HG02571 (cell line): ENCODE measurements at regions not wholly inside any gene's neighbourhood (a gene's known extent, or its start where the extent isn't known, plus 50 kb on each side); places are given as distances from the start of the nearest gene placed in this dataset.
A peak's percentile ranks its signal among the peaks of the same experiment; 100 is the strongest.
"Not testable (repeated sequence)": the region's sequence is repeated elsewhere in the genome, so short reads cannot be mapped to it uniquely, and the experiment has no call there.

ENCODE experiments used
- ATAC-seq: cut with Tn5 transposase; IDR thresholded peaks from one replicate; pipeline ENCODE4 v1.9.1; 2021; ENCODE audit warnings: mild to moderate bottlenecking, moderate library complexity; ENCODE audit not compliant: unreplicated experiment

DNA sequence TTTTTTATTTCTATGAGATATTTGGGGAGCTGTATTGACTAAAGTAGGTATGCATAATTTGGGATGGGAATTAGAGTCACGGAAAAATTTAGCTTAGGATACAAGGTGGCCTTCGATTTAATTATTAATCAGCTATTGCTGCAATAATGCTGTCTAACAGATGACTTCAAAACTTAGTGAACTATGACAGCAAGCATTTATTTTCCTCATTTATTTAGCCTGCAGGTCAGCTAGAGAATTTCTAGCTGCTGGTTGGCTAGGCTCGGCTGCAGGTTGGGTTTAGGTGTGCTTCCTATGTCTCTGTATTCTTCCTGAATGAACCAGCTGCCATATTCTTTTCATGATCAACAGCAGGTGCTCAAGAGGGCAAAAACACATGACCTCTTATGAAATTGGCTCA is 181.8 kb upstream of the RAG2 start:
- ATAC-seq: no peak

GRCh38 chr11:36777311-36777710 is 179.3 kb upstream of the RAG2 start:
- no peak for ATAC-seq

DNA sequence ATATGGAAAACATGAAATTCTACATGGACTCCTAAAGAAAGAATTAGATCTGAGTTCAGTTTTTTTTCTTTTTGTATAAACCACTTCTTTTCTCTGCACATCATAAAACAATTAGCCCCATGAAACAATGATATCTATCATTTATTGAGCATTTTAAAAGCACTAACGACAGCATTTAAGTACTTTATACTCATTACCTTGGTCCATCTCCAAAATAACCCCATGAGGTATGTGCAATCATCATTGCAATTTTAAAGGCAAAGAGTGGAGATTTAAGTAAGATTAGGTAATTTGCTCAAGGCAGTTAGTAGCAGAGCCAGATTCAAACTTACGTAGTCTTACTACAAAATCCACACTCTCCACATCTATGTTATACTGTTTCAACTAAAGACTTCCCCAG is 177.7 kb upstream of the RAG2 start:
- no peak for ATAC-seq

DNA sequence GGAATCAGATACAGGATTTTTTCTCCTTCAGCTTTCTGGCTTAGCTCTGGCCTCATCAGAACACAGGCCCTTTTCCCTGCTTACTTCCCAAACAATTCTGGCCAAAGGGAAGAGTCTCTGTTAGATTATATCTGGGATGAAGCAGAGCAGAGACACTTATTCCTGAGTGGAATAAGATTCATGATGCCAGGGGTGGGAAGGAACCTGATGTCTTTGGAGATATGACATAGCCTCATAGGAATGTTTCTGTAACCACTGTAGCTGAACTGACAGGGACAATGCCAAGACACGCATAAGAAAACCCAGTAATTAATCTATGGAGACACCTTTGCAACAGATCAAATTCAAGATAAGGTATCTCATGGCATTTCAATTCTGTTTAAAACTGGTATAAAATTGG is 177.1 kb upstream of the RAG2 start:
- ATAC-seq: no peak

- ATAC-seq: no peak
Observed at GRCh38 chr11:36774603-36775002, 176.6 kb upstream of the RAG2 start.

DNA sequence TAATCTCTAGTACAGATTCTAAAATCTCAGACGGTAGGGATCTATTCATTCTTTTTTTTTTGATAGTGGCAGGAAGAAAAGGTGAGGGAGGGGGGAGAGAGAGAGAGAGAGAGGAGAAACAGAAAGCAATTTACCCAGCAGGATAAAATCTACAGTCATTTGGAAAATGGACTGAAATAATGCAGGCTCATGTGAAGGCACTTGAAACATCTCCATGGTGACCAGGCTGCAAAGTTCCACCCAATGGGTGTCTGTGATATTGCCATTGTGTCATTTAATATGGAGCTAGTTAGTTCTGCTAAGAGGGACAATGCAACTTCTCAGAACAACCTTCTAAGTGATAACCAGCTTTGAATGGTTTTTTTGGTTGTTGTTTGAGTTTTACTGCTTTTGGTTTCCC is 165.2 kb upstream of the RAG2 start:
- no peak for ATAC-seq

DNA sequence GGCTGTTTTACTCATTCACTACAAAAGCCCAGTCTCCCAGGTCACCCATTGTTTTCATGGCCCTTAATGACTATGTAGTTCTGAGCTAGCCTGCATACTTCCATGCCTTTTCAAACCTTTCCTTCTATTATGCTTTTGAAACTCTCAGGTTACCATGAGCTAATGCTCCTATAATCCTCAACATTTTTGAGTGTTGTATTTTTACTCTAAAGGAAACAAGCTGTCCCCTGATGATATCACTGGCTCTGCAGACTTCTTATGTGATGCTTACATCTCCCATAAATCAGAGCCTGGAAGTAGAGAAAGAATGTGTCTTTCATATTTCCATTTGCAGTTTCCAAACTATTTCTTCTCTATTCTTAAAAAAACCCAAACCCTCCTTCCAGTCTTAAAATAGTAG is 159.0 kb upstream of the RAG2 start:
- no peak for ATAC-seq

GRCh38 chr11:36753960-36754359 is 155.9 kb upstream of the RAG2 start:
- ATAC-seq: no peak

DNA sequence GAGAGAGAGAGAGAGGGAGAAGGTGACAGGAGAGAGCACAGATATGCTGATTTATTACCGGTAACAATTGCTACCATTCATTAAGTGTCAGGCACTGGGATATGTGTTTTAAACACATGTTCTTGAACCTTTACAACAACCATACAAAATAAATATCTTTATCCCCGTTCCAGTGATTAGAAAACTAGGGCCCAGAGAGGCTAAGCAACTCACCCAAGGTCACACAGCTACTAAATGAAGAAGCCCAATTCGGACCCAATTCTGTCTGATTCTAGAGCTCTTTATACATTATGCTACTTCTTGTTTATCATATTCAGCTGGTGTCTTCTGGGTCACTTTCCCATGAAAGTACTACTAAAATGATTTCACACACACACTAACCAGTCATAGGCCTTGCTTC is 154.0 kb upstream of the RAG2 start:
- ATAC-seq: no peak

- ATAC-seq: no peak
Observed at GRCh38 chr11:36751335-36751781, 153.3 kb upstream of the RAG2 start.

DNA sequence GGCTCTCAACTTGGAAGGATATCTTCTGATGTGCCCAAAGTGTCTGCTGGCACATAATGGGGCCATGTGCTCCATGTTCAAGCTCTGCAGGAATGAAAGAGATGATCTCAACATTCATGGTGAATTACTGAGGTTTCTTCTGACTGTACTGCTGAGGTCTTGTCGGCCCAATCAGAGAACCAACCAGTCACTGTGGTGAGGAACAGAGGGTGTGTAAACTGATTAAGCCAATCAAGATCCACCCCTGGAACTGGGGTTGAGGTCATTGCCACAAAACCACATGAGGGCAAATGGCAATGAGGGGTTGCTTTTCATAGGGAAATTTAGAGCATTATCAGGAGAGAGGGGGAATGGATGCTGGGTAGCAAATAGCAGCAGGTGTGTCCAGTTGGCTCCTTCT is 152.3 kb upstream of the RAG2 start:
- no peak for ATAC-seq

DNA sequence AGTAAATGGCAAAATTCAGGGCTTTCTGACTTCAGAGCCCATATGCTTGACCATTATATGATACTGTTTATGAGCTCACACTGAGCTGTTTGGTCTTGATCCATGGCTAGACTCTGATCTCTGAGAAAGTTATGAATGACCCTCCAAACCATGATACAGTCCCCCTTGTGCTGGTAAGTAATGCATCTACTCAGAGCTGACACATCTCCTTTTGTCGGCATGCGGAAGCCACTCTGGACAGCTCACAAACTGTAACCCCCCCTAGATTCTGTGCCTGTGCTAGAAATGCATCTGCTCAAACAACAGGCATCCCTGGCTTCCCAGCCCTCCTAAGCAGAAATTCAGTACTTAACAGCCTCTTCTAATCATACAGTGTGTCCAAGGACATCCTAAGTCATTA is 150.8 kb upstream of the RAG2 start:
- no peak for ATAC-seq

GRCh38 chr11:36746886-36747710 is 149.1 kb upstream of the RAG2 start:
- peak; percentile 90 for ATAC-seq

GRCh38 chr11:36744375-36745168 is 146.5 kb upstream of the RAG2 start:
- no peak for ATAC-seq

DNA sequence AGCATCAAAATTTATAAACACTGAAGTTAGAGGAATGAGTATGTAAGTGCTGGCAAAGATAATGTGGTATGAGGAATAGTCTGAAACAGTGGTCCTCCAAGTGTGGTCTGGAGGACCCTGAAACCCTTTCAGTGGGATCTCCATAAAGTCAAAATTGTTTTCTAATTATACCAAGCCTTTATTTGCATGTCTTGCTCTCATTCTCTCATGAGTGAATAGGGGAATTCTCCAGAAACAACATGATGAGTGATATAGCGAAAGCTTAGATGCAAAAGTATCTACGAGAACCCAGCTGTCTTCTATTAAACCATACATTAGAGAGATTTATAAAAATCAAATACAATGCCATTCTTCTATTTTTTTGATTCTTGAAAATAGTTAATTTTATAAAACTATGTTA is 145.0 kb upstream of the RAG2 start:
- ATAC-seq: peak; percentile 53

- no peak for ATAC-seq
Observed at GRCh38 chr11:36741515-36741914, 143.5 kb upstream of the RAG2 start.

- no peak for ATAC-seq
Observed at GRCh38 chr11:36738292-36738861, 140.3 kb upstream of the RAG2 start.

DNA sequence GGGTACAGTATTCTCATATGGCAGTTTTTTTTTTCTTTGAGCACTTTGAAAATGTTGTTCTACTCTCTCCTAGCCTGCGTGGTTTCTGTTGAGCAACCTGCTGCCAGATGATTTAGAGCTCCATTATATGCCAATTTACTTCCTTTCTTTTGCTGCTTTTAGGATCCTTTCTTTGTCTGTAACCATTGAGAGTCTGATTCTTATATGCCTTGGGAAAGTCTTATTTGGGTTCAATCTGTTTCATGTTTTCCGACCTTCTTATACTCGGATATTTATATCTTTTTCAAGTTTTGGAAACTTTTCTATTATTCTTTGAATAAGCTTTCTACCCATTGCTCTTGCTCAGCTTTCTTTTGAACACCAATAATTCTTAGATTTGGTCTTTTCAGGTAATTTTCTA is 138.1 kb upstream of the RAG2 start:
- ATAC-seq: no peak

GRCh38 chr11:36733721-36734120 is 135.7 kb upstream of the RAG2 start:
- not testable (repeated sequence) for ATAC-seq

DNA sequence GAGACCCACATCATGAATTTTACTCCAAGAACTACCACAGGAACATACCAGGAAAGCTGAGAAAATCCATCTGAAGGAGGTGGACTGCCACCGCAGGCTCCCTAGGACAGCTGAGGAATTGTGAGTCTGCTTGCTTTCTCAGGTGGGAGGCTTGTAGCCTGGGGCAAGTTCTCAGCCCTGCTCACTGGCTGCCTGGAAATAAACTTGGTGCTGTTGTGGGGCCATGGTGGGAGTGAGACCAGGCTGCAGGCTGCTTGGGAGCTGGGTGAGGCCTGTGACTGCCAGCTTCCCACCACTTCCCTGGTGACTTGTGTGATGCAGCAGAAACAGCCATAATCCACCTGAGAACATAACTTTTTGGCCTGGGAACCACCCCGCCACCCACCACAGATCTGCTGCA is 132.7 kb upstream of the RAG2 start:
- ATAC-seq: no peak

GRCh38 chr11:36729825-36730224 is 131.8 kb upstream of the RAG2 start:
- ATAC-seq: no peak

DNA sequence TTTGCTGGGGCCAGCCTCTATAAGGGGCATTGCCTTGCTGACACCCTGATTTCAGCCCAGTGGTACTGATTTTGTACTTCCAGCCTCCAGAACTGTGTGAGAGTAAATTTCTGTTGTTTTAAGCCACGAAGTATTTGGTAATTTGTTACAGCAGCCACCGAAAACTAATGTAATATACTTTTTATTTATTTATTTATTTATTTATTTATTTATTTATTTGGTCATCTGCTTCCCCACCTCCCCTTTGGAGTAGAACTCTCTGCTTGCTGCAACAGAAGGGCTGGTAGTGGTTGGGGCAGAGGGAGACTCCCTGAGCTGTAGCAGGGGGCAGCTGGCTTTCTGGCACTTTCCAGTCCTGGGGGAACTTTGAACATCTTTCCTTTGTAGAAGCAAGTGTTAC is 128.4 kb upstream of the RAG2 start:
- no peak for ATAC-seq
